ENCODE measurements at regions not wholly inside any gene's neighbourhood (a gene's known extent, or its start where the extent isn't known, plus 50 kb on each side); places are given as distances from the start of the nearest gene placed in this dataset.

- no peak for TF ChIP-seq JUND (IDR thresholded peaks at IDR 0.05; ENCODE audit: low read depth, low read length)
- TF ChIP-seq, protein P1, sequence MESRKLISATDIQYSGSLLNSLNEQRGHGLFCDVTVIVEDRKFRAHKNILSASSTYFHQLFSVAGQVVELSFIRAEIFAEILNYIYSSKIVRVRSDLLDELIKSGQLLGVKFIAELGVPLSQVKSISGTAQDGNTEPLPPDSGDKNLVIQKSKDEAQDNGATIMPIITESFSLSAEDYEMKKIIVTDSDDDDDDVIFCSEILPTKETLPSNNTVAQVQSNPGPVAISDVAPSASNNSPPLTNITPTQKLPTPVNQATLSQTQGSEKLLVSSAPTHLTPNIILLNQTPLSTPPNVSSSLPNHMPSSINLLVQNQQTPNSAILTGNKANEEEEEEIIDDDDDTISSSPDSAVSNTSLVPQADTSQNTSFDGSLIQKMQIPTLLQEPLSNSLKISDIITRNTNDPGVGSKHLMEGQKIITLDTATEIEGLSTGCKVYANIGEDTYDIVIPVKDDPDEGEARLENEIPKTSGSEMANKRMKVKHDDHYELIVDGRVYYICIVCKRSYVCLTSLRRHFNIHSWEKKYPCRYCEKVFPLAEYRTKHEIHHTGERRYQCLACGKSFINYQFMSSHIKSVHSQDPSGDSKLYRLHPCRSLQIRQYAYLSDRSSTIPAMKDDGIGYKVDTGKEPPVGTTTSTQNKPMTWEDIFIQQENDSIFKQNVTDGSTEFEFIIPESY (IDR thresholded peaks at IDR 0.05) = no peak
- TF ChIP-seq, protein P2, sequence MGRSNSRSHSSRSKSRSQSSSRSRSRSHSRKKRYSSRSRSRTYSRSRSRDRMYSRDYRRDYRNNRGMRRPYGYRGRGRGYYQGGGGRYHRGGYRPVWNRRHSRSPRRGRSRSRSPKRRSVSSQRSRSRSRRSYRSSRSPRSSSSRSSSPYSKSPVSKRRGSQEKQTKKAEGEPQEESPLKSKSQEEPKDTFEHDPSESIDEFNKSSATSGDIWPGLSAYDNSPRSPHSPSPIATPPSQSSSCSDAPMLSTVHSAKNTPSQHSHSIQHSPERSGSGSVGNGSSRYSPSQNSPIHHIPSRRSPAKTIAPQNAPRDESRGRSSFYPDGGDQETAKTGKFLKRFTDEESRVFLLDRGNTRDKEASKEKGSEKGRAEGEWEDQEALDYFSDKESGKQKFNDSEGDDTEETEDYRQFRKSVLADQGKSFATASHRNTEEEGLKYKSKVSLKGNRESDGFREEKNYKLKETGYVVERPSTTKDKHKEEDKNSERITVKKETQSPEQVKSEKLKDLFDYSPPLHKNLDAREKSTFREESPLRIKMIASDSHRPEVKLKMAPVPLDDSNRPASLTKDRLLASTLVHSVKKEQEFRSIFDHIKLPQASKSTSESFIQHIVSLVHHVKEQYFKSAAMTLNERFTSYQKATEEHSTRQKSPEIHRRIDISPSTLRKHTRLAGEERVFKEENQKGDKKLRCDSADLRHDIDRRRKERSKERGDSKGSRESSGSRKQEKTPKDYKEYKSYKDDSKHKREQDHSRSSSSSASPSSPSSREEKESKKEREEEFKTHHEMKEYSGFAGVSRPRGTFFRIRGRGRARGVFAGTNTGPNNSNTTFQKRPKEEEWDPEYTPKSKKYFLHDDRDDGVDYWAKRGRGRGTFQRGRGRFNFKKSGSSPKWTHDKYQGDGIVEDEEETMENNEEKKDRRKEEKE (IDR thresholded peaks at IDR 0.05) = no peak
- TF ChIP-seq BRCA1 (IDR thresholded peaks at IDR 0.05; ENCODE audit: low read depth, low read length) = no peak
- TF ChIP-seq RCOR1 (conservative IDR thresholded peaks at IDR 0.05; ENCODE audit: low read depth, low read length) = no peak
- TF ChIP-seq NRF1 (conservative IDR thresholded peaks at IDR 0.05; ENCODE audit: low read depth, low read length) = no peak
- TF ChIP-seq, protein P3, sequence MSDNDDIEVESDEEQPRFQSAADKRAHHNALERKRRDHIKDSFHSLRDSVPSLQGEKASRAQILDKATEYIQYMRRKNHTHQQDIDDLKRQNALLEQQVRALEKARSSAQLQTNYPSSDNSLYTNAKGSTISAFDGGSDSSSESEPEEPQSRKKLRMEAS (IDR thresholded peaks at IDR 0.05; ENCODE audit: low read depth, low read length) = no peak
- no peak for TF ChIP-seq JUNB (IDR thresholded peaks at IDR 0.05)
Observed at GRCh38 chr3:24793896-24794295, 299.2 kb upstream of the THRB start (continued).

GRCh38 chr3:24802614-24803013, 308.0 kb upstream of the THRB start:
- ChIA-PET SMC1A (ENCODE audit: uncharacterized antibody, unreplicated experiment) (no interaction called here), CTCF (interaction anchor here (0.7 kb wide), 1 partner anchor 633 kb away, joined by 4 read pairs; no protein-coding TSS in a partner anchor), RAD21 (ENCODE audit: unreplicated experiment) (no interaction called here), POLR2A (no interaction called here)
- H3K4me1 ChIP-seq (ENCODE audit: control insufficient read depth, insufficient read depth, low read length) = no peaks in the 10 kb centered on the region
- H3K4me2 ChIP-seq (ENCODE audit: control insufficient read depth, insufficient read depth) = no peak overlapping the region
- no peak overlapping the region for H2AFZ ChIP-seq (ENCODE audit: control insufficient read depth, low read depth, low read length)
- H3K27ac ChIP-seq (ENCODE audit: control insufficient read depth, insufficient read depth) = no peak overlapping the region
- WGBS (ENCODE audit: insufficient coverage, insufficient replicate concordance, low lambda C conversion rate, missing lambda C conversion rate) = 50% methylated on average over 2 of the region's 2 CpGs
- ATAC-seq (peak; percentile 97), FAIRE-seq (peak; percentile 70), DNase-seq (ENCODE audit: low read depth, low spot score) (peak; percentile 26)
- no peaks in the 10 kb centered on the region for H3K79me2 ChIP-seq (ENCODE audit: control insufficient read depth, insufficient read depth, low read length)
- no peaks in the 10 kb centered on the region for H3K36me3 ChIP-seq (ENCODE audit: control insufficient read depth in 2 of 2, insufficient read depth in 2 of 2, low read length in 1 of 2)
- BruUV-seq (replicated peaks) = no TSS peak
- no peaks in the 10 kb centered on the region for H3K9me3 ChIP-seq (replicated peaks; ENCODE audit: control insufficient read depth, insufficient read depth, low read length)
- intact Hi-C loops (cut with micrococcal nuclease; ENCODE audit: unreplicated experiment) (no loop called here), in situ Hi-C loops (cut with MboI) (no loop called here)
- H3K9ac ChIP-seq (ENCODE audit: control insufficient read depth, insufficient read depth, low read length) = no peak overlapping the region
- no peak overlapping the region for H3K4me3 ChIP-seq
- no peaks in the 10 kb centered on the region for H4K20me1 ChIP-seq (ENCODE audit: control insufficient read depth, insufficient read depth)
- no peaks in the 10 kb centered on the region for H3K27me3 ChIP-seq (replicated peaks in 1 of 2; ENCODE audit: control insufficient read depth in 2 of 2, insufficient read depth in 2 of 2, low read length in 1 of 2)
- TF ChIP-seq ATF7 (IDR thresholded peaks at IDR 0.05; ENCODE audit: low read depth) (no peak), PRDM15 (CRISPR knock-in tag; IDR thresholded peaks at IDR 0.05) (no peak), ZBED1 (IDR thresholded peaks at IDR 0.05; ENCODE audit: borderline replicate concordance) (no peak), SUZ12 (IDR thresholded peaks at IDR 0.05; ENCODE audit: unreplicated experiment) (no peak), GABPA (IDR thresholded peaks at IDR 0.05; ENCODE audit: low read depth) (no peak), JUND (IDR thresholded peaks at IDR 0.05; ENCODE audit: low read depth, low read length) (0 out of 2 replicates have a peak, but pooled peaks have one; percentile 29)

Data from GM12878 (cell line).